Urinary bladder (tissue), 3 donors: ENCODE measurements at regions not wholly inside any gene's neighbourhood (a gene's known extent, or its start where the extent isn't known, plus 50 kb on each side); places are given as distances from the start of the nearest gene placed in this dataset.

Experiments
- DNase-seq: peaks from one replicate; pipeline ENCODE4 v3.0.0-alpha.2; 2015; ENCODE audit errors: extremely low spot score
- H3K27ac ChIP-seq: one replicate; pipeline ENCODE4 v1.5.1; 2013; ENCODE audit warnings: low read depth, mild to moderate bottlenecking, moderate library complexity
- H3K36me3 ChIP-seq: one replicate; pipeline ENCODE4 v1.6.1; 2013; ENCODE audit warnings: mild to moderate bottlenecking, moderate library complexity; ENCODE audit not compliant: insufficient read depth
- H3K4me1 ChIP-seq: one replicate; pipeline ENCODE4 v1.6.1; 2013; ENCODE audit warnings: mild to moderate bottlenecking, moderate library complexity; ENCODE audit not compliant: insufficient read depth
- H3K4me3 ChIP-seq: one replicate; pipeline ENCODE4 v1.5.1; 2013; ENCODE audit warnings: low read depth, low read length
- WGBS: extraction: QIAGEN DNeasy Blood & Tissue Kit; methylation state at CpG from one replicate; pipeline ENCODE4 v1.1.7; 2013; 5-methylcytosine and 5-hydroxymethylcytosine counted together
- donor health status: healthy with polysubstance abuse.
- donor health status: healthy.

GRCh38 chr10:35912615-35913569 lies 270.8 kb upstream of the FZD8 start:
- WGBS = 39% methylated on average over 6 of the region's 6 CpGs
- Histone ChIP-seq H3K36me3 (no peaks in the 10 kb centered on the region), H3K4me1 (no peaks in the 10 kb centered on the region), H3K27ac (no peak overlapping the region), H3K4me3 (no peak overlapping the region)
- DNase-seq = no peak

- H3K4me3 ChIP-seq = no peak overlapping the region
- WGBS = 91% methylated on average over 2 of the region's 2 CpGs
- H3K27ac ChIP-seq = no peak overlapping the region
- no peak for DNase-seq
- no peaks in the 10 kb centered on the region for H3K4me1 ChIP-seq
- H3K36me3 ChIP-seq = no peaks in the 10 kb centered on the region
These were observed 269.9 kb upstream of the FZD8 start for GRCh38 chr10:35911954-35912353.

DNA sequence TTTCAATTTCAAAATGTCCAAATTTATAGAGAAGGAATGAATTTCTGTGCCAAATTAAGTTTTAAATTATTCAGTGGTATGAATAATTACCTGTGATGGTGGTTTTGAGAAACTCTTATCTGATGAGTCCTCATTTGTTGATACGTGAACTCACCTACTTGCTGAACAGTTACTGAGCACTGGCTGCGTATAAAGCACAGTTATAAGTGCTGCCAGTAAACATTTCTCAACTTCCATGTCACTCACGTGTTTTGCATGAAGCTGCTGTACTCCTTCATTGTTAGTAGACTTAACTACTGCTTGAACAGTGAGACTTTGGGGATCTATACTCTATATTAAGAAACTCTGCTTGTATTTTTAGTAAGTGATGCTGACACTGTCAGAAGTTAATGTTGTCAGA lies 269.1 kb upstream of the FZD8 start:
- no peak overlapping the region for H3K4me3 ChIP-seq
- no peaks in the 10 kb centered on the region for H3K36me3 ChIP-seq
- no peak overlapping the region for H3K27ac ChIP-seq
- 85% methylated on average over 3 of the region's 3 CpGs for WGBS
- no peak for DNase-seq
- no peaks in the 10 kb centered on the region for H3K4me1 ChIP-seq

DNA sequence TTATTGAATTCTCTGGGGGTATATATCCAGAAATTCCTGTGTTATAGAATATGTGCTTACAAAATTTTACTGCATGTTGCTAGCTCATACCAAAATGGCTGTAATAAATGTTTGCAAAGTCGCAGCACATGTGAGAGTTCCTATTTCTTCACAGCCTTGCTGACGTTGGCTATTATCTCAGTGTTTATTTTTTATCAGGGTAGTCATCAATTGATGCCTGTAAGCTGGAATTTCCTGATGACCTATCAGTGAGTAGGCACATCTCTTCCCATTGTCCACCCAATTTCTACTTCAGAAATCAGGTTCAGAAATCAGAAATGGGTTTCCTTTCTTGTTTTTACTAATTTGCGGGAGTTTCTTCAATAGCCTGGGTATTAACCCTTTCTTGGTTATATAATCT lies 268.1 kb upstream of the FZD8 start:
- Histone ChIP-seq H3K36me3 (no peaks in the 10 kb centered on the region), H3K4me3 (no peak overlapping the region), H3K27ac (no peak overlapping the region), H3K4me1 (no peaks in the 10 kb centered on the region)
- 41% methylated on average over 3 of the region's 3 CpGs for WGBS
- no peak for DNase-seq

DNA sequence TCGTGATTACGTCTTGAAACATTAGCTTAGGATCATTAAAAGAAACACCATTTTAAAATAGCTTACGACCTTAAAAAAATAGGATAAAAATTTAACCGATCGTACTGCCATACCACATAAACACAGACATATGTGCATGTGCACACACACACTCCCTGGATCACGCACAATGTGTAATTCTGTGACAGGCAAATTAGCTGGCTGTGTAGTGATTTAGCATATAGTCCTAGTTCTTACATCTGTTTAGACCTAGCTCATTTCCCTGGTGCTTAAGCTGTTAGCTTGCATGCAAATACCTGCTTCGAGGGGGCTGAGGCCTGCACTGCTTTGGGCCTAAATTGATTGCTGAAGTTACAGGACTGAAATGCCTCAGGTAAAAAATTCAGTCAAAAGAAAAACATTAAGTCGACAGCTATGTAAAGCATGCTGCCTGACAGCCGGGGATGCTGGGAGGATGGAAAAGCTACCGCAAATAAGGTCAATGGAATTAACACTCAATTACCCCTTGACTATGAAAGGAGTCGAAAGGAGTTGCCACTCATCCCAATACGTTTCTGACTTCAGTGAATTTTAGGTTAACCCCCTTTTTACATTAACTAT lies 267.1 kb upstream of the FZD8 start:
- no peak for DNase-seq
- Histone ChIP-seq H3K36me3 (no peaks in the 10 kb centered on the region), H3K27ac (no peak overlapping the region), H3K4me1 (no peaks in the 10 kb centered on the region), H3K4me3 (no peak overlapping the region)
- 89% methylated on average over 12 of the region's 12 CpGs for WGBS

DNA sequence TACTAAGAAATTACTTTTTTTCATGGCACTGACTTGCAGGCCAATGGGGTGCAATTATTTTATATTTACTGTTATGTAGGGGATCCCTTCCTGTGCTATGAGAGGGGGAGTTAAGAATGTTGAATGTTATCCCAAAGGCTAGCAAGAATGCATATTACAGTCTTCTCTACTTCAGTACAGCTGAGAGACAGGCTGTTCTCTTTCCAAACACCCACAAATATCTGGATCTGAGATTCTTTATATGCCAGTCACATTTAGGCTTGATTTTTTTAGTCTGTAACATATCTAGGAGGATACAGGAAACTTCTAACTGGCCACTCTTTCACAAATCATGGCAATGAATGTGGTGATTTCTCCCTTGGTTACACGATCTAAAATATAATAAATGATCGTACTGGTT lies 266.4 kb upstream of the FZD8 start:
- no peak overlapping the region for H3K27ac ChIP-seq
- WGBS = 93% methylated on average over 2 of the region's 2 CpGs
- H3K4me3 ChIP-seq = no peak overlapping the region
- no peaks in the 10 kb centered on the region for H3K4me1 ChIP-seq
- no peak for DNase-seq
- H3K36me3 ChIP-seq = no peaks in the 10 kb centered on the region

DNA sequence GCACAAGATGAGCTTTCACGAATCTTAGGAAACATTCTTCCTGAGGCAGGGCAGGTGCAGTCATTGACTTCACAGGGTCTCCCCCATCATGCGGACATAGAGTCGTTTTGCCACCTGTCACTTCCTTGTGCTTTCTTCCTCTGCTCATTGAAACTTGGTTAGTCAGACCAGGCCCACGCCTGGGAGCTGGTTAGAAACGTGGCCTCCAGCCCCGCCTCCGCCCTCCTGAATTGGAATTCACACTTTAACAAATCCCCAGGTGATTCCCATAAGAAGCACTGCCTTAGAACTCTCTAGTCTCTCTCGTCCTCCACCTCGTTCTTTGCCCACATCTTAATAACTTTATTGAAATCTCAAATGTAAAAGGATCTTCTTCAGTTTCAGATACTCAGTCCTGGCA lies 265.5 kb upstream of the FZD8 start:
- Histone ChIP-seq H3K4me3 (no peak overlapping the region), H3K4me1 (no peaks in the 10 kb centered on the region), H3K27ac (no peak overlapping the region), H3K36me3 (no peaks in the 10 kb centered on the region)
- WGBS = 77% methylated on average over 9 of the region's 9 CpGs
- no peak for DNase-seq

DNA sequence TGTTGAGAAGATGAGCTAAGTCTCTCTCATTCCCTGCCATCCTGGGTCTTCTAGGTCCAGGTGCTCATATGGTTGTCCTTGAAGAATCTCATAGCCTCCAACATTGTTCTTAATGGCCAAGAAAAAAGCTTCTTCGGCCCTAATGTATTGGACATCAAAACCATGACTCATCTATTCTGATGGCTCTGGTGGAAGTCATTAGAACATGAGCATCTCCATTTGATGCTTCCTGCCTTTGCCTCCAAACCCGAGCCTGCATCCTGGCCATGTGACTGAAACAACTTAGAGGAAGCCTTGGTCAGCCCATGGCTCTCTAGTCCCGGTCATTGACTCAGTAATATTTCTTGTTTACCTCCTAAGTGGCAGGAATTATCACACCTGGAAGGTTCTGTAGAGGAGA lies 264.1 kb upstream of the FZD8 start:
- Histone ChIP-seq H3K4me3 (no peak overlapping the region), H3K27ac (no peak overlapping the region), H3K36me3 (no peaks in the 10 kb centered on the region), H3K4me1 (no peaks in the 10 kb centered on the region)
- 86% methylated on average over 3 of the region's 3 CpGs for WGBS
- DNase-seq = no peak

- Histone ChIP-seq H3K4me1 (no peaks in the 10 kb centered on the region), H3K27ac (no peak overlapping the region), H3K36me3 (no peaks in the 10 kb centered on the region), H3K4me3 (no peak overlapping the region)
- no peak for DNase-seq
- 77% methylated on average over 7 of the region's 7 CpGs for WGBS
These were observed 260.9 kb upstream of the FZD8 start for GRCh38 chr10:35903021-35903420.

GRCh38 chr10:35898716-35899440 lies 256.8 kb upstream of the FZD8 start:
- 48% methylated on average over 18 of the region's 18 CpGs for WGBS
- Histone ChIP-seq H3K36me3 (no peaks in the 10 kb centered on the region), H3K4me1 (no peaks in the 10 kb centered on the region), H3K27ac (no peak overlapping the region), H3K4me3 (no peak overlapping the region)
- no peak for DNase-seq

- Histone ChIP-seq H3K36me3 (no peaks in the 10 kb centered on the region), H3K4me3 (no peak overlapping the region), H3K27ac (no peak overlapping the region), H3K4me1 (no peaks in the 10 kb centered on the region)
- 50% methylated on average over 5 of the region's 5 CpGs for WGBS
- DNase-seq = no peak
These were observed 253.9 kb upstream of the FZD8 start for GRCh38 chr10:35896001-35896400.

- Histone ChIP-seq H3K36me3 (no peaks in the 10 kb centered on the region), H3K4me3 (no peak overlapping the region), H3K27ac (no peak overlapping the region), H3K4me1 (no peaks in the 10 kb centered on the region)
- WGBS = 82% methylated on average over 2 of the region's 2 CpGs
- DNase-seq = no peak
These were observed 253.2 kb upstream of the FZD8 start for GRCh38 chr10:35895331-35895730.

GRCh38 chr10:35892526-35892925 lies 250.4 kb upstream of the FZD8 start:
- 86% methylated on average over 3 of the region's 3 CpGs for WGBS

More at GRCh38 chr10:35892526-35892925, 250.4 kb upstream of the FZD8 start:
- H3K4me1 ChIP-seq = no peaks in the 10 kb centered on the region
- no peak for DNase-seq
- no peak overlapping the region for H3K4me3 ChIP-seq
- H3K27ac ChIP-seq = no peak overlapping the region
- H3K36me3 ChIP-seq = no peaks in the 10 kb centered on the region
